K562 (cell line): ENCODE measurements at regions not wholly inside any gene's neighbourhood (a gene's known extent, or its start where the extent isn't known, plus 50 kb on each side); places are given as distances from the start of the nearest gene placed in this dataset.
A peak's percentile ranks its signal among the peaks of the same experiment; 100 is the strongest.

Experiments used
- ATAC-seq: fragments of 200-7000 bp; cut with Tn5 transposase; 3 replicates; pipeline ENCODE4 v1.9.1; 2020; ENCODE audit warnings: moderate library complexity
- BruUV-seq: library from RNA; stranded (reverse); fragments of 400-500 nt; replicated peaks from 2 replicates; lab custom pipeline; 2021; lab: Mats Ljungman, UMichigan
- CTCF ChIA-PET: fragments of 300-600 bp; formaldehyde crosslinking; extraction: SDS; loops from one replicate; lab custom pipeline; 2021; ENCODE audit warnings: low intra/inter-chr PET ratio; lab: Yijun Ruan, JAX
- POLR2A ChIA-PET: fragments of 300-600, 350-650 bp; sonication (Branson Sonifier 250); formaldehyde crosslinking; extraction: SDS; loops from one replicate; lab custom pipeline; 2021; ENCODE audit warnings: antibody characterized with exemption, inconsistent platforms; lab: Yijun Ruan, JAX
- DNase-seq, 4 experiments: peaks; one replicate each; pipeline versions ENCODE4 v3.0.0 to v3.0.0-alpha.2; 2011 to 2018; ENCODE audit warnings: low spot score in 3 of 4, mixed read lengths in 3 of 4; ENCODE audit errors: extremely low read depth in 1 of 4
- FAIRE-seq: peaks from 2 replicates; lab custom pipeline; 2011; peaks lifted over from hg19 to GRCh38; lab: Jason Lieb, UNC
- H2AFZ ChIP-seq: 2 replicates; pipeline ENCODE4 v1.6.0; 2011; ENCODE audit warnings: low read depth, low read length, control low read depth, inconsistent platforms
- H3K27ac ChIP-seq: fragments of 200-600 bp; 3 replicates; pipeline ENCODE4 v1.8.0; 2011; ENCODE audit warnings: low read depth, mild to moderate bottlenecking, control low read depth, inconsistent platforms, low read length, moderate library complexity, mixed read lengths; ENCODE audit errors: extremely low read depth
- H3K27me3 ChIP-seq, 2 experiments: fragments of 300-600 bp in 1 of 2; 2 replicates in 1 of 2; 3 replicates in 1 of 2; pipeline versions ENCODE4 v1.6.0 to v1.8.0; 2011; ENCODE audit warnings: inconsistent platforms in 2 of 2, low read length in 2 of 2, mild to moderate bottlenecking in 1 of 2, mixed read lengths in 1 of 2, moderate library complexity in 1 of 2; ENCODE audit not compliant: control insufficient read depth in 2 of 2, insufficient read depth in 2 of 2
- H3K36me3 ChIP-seq: fragments of 300-600 bp; 3 replicates; pipeline ENCODE4 v1.8.0; 2011; ENCODE audit warnings: mild to moderate bottlenecking, low read length, inconsistent platforms; ENCODE audit not compliant: control insufficient read depth, insufficient read depth
- H3K4me1 ChIP-seq, 2 experiments: fragments of 200-600 bp in 1 of 2; replicated peaks in 1 of 2; 2 replicates in 1 of 2; 3 replicates in 1 of 2; pipeline versions ENCODE4 v1.5.1 to v1.8.0; 2011; ENCODE audit warnings: inconsistent platforms in 2 of 2, low read length in 2 of 2, mild to moderate bottlenecking in 1 of 2, mixed read lengths in 1 of 2, moderate library complexity in 1 of 2; ENCODE audit not compliant: control insufficient read depth in 2 of 2, insufficient read depth in 2 of 2
- H3K4me2 ChIP-seq: 2 replicates; pipeline ENCODE4 v1.6.1; 2011; ENCODE audit warnings: low read length, control low read depth, inconsistent platforms, mixed read lengths; ENCODE audit not compliant: insufficient read depth
- H3K4me3 ChIP-seq: fragments of 200-600 bp; sonication (generic), shearing (Covaris generic); 2 replicates; pipeline ENCODE4 v1.5.1; 2016; ENCODE audit warnings: control low read depth, inconsistent platforms
- H3K79me2 ChIP-seq: fragments of 200-600 bp; 3 replicates; pipeline ENCODE4 v1.8.0; 2011; ENCODE audit warnings: low read length, inconsistent platforms; ENCODE audit not compliant: control insufficient read depth, insufficient read depth
- H3K9ac ChIP-seq, 2 experiments: 2 replicates each; pipeline versions ENCODE4 v1.6.0 to v1.6.1; 2011; ENCODE audit warnings: low read depth in 2 of 2, low read length in 2 of 2, control low read depth in 1 of 2, inconsistent platforms in 1 of 2, mild to moderate bottlenecking in 1 of 2, mixed read lengths in 1 of 2; ENCODE audit not compliant: insufficient read depth in 1 of 2
- H3K9me1 ChIP-seq: one replicate; pipeline ENCODE4 v1.6.0; 2011; ENCODE audit warnings: inconsistent platforms, mild to moderate bottlenecking, low read length, moderate library complexity; ENCODE audit not compliant: control insufficient read depth, insufficient read depth
- H3K9me3 ChIP-seq: replicated peaks from 2 replicates; pipeline ENCODE4 v1.5.1; 2011; ENCODE audit warnings: low read depth, low read length, inconsistent platforms; ENCODE audit not compliant: control insufficient read depth, insufficient read depth
- H4K20me1 ChIP-seq: replicated peaks from 2 replicates; pipeline ENCODE4 v1.6.1; 2011; ENCODE audit warnings: low read length, inconsistent platforms, mixed read lengths; ENCODE audit not compliant: control insufficient read depth, insufficient read depth
- BRD4 ChIP-seq: fragments of 200-600 bp; sonication (generic); IDR thresholded peaks from 2 replicates; pipeline ENCODE4 v1.6.1; 2017; ENCODE audit warnings: inconsistent platforms
- C11orf30 ChIP-seq: fragments of 450-650 bp; IDR thresholded peaks from 2 replicates; pipeline ENCODE4 v1.6.1; 2016; ENCODE audit warnings: low read depth, mild to moderate bottlenecking
- CTCF ChIP-seq, 3 experiments: IDR thresholded peaks in 2 of 3; conservative IDR thresholded peaks in 1 of 3; 2 replicates each; pipeline ENCODE4 v1.5.1; 2011 to 2012; ENCODE audit warnings: low read length in 3 of 3, mild to moderate bottlenecking in 3 of 3, control low read depth in 2 of 3, improper control_type of control experiment in 1 of 3, inconsistent platforms in 1 of 3, low read depth in 1 of 3, mixed read lengths in 1 of 3, moderate library complexity in 1 of 3; ENCODE audit not compliant: insufficient read depth in 2 of 3
- RAD21 ChIP-seq, 2 experiments: fragments of 250-450 bp in 1 of 2; fragments of 450-650 bp in 1 of 2; sonication (Bioruptor Pico) in 1 of 2; formaldehyde crosslinking in 1 of 2; IDR thresholded peaks in 1 of 2; conservative IDR thresholded peaks in 1 of 2; 2 replicates each; pipeline versions ENCODE4 v1.4.0 to v1.8.0; 2020 to 2022; ENCODE audit warnings: mild to moderate bottlenecking in 2 of 2, moderate library complexity in 1 of 2
- REST ChIP-seq, 2 experiments: fragments of 450-650 bp; formaldehyde crosslinking in 1 of 2; IDR thresholded peaks; 2 replicates each; pipeline versions ENCODE4 v1.4.0 to v1.6.1; 2014 to 2020; ENCODE audit warnings: mild to moderate bottlenecking in 2 of 2, borderline replicate concordance in 1 of 2, low read depth in 1 of 2
- WGBS: fragments of 100-300 bp; shearing (Covaris generic); methylation state at CpG from one replicate; pipeline ENCODE4 v1.1.6; 2016; ENCODE audit warnings: low coverage, mixed read lengths; ENCODE audit not compliant: insufficient coverage; ENCODE audit errors: missing lambda C conversion rate; 5-methylcytosine and 5-hydroxymethylcytosine counted together
- in situ Hi-C: fragments of 300-500 bp; cut with MboI; formaldehyde crosslinking; loops from 4 replicates; pipeline ENCODE4 v1.15.0; 2018; ENCODE audit warnings: inconsistent platforms, mixed read lengths
- intact Hi-C: fragments of 100-400 bp; cut with micrococcal nuclease; formaldehyde crosslinking; loops from 2 replicates; pipeline ENCODE4 v1.14.2; 2022

- TF ChIP-seq BRD4 (no peak), REST (IDR thresholded peaks at IDR 0.05; ENCODE audit: borderline replicate concordance) (peak; percentile 17; the same call in 1 of the 2 replicates), REST (CRISPR knock-in tag; IDR thresholded peaks at IDR 0.05; ENCODE audit: low read depth) (no peak), CTCF (IDR thresholded peaks at IDR 0.05 in 2 of 3, conservative IDR thresholded peaks at IDR 0.05 in 1 of 3; ENCODE audit: insufficient read depth in 2 of 3, low read depth in 1 of 3, low read length in 3 of 3) (peak in 2 of 3 experiments; percentile 11 to 48; a peak in 3 of 6 replicates), C11orf30 (0 out of 2 replicates have a peak, but pooled peaks have one; percentile 9), RAD21 (CRISPR knock-in tag; conservative IDR thresholded peaks at IDR 0.05 in 1 of 2, IDR thresholded peaks at IDR 0.05 in 1 of 2) (peak; percentile 44 to 58; a peak in 3 of 4 replicates)
- no peak overlapping the region for H3K9ac ChIP-seq
- no peaks in the 10 kb centered on the region for H3K9me3 ChIP-seq
- CTCF ChIA-PET: no interaction called here
- DNase-seq (peak in 1 of 4 experiments; percentile 10), FAIRE-seq (peak; percentile 49), ATAC-seq (no peak)
- H4K20me1 ChIP-seq: no peaks in the 10 kb centered on the region
- in situ Hi-C loops (no loop called here), intact Hi-C loops (loop anchor here (5.0 kb wide), 2 partner anchors 257 to 272 kb away; no protein-coding TSS in a partner anchor)
- H3K4me3 ChIP-seq: no peak overlapping the region
- POLR2A ChIA-PET: interaction anchor here (0.7 kb wide), 1 partner anchor 11 kb away, joined by 3 read pairs; no protein-coding TSS in a partner anchor
- no peak overlapping the region for H3K4me2 ChIP-seq
- no peaks in the 10 kb centered on the region for H3K4me1 ChIP-seq
- no peaks in the 10 kb centered on the region for H3K79me2 ChIP-seq
- no peaks in the 10 kb centered on the region for H3K9me1 ChIP-seq
- H2AFZ ChIP-seq: no peak overlapping the region
- BruUV-seq: no TSS peak
- H3K27me3 ChIP-seq: no peaks in the 10 kb centered on the region; a peak in 1 of 5 replicates
- H3K36me3 ChIP-seq: no peaks in the 10 kb centered on the region
- H3K27ac ChIP-seq: no peak overlapping the region
- 24% methylated on average over 8 of the region's 8 CpGs for WGBS
Measured at GRCh38 chrX:120769576-120770341, 105.9 kb downstream of the CT47B1 start.
